ENCODE measurements at regions not wholly inside any gene's neighbourhood (a gene's known extent, or its start where the extent isn't known, plus 50 kb on each side); places are given as distances from the start of the nearest gene placed in this dataset.

DNA sequence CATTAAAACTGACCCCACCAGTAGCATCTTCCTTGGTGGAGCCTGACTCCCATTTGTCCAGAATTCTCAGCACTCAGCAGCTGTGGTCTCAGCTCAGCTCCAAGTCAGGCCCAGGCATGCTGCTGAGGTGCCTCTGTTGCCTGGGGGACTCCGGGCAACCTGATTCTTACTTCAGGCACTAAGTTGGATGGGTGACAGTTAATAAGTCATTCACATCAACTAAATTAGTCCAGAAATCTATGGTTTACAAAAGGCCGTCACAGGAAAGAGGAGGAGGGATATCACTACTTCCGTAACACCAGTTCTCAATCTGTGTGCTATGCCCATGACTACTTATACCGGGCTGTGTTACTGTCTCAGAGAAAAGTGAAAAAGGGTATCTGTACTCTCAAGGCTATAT is 310.2 kb downstream of the SATB1 start:
- Histone ChIP-seq H2BK5ac (ENCODE audit: insufficient read length, low read length) (no peak overlapping the region), H3K4me2 (ENCODE audit: insufficient read depth, insufficient read length, low read length) (no peak overlapping the region), H3K27me3 (ENCODE audit: insufficient read depth, low read length) (no peaks in the 10 kb centered on the region), H2BK12ac (ENCODE audit: insufficient read length, low read depth, low read length) (no peak overlapping the region), H2BK120ac (ENCODE audit: low read depth, low read length, poor library complexity, severe bottlenecking) (no peak overlapping the region), H3K23ac (ENCODE audit: insufficient read length, low read depth, low read length) (no peak overlapping the region), H3K9ac (ENCODE audit: extremely low read depth, insufficient read length, low read length) (no peak overlapping the region), H3K14ac (ENCODE audit: insufficient read depth, low read length) (no peak overlapping the region), H3T11ph (ENCODE audit: low read length) (no peak overlapping the region), H3K56ac (ENCODE audit: insufficient read length, low read depth, low read length) (no peak overlapping the region), H4K20me1 (ENCODE audit: control insufficient read depth, insufficient read depth, insufficient read length) (no peaks in the 10 kb centered on the region), H4K5ac (ENCODE audit: insufficient read length, low read depth, low read length) (no peak overlapping the region), H3K79me1 (ENCODE audit: insufficient read depth, low read depth, low read length, poor library complexity, severe bottlenecking) (no peaks in the 10 kb centered on the region), H3K27ac (ENCODE audit: insufficient read length, low read depth, low read length) (no peak overlapping the region), H2BK15ac (ENCODE audit: low read depth, low read length) (no peak overlapping the region), H3K9me3 (ENCODE audit: control insufficient read depth, low read depth, low read length) (no peaks in the 10 kb centered on the region), H3K23me2 (ENCODE audit: insufficient read length, low read depth, low read length, poor library complexity, severe bottlenecking) (no peaks in the 10 kb centered on the region), H4K8ac (replicated peaks; ENCODE audit: insufficient read length, low read depth, low read length) (no peak overlapping the region), H3K4ac (ENCODE audit: low read depth, low read length) (no peak overlapping the region), H2BK20ac (ENCODE audit: low read depth, low read length, poor library complexity, severe bottlenecking) (no peak overlapping the region), H3K4me1 (ENCODE audit: insufficient read depth, low read length) (no peaks in the 10 kb centered on the region), H4K91ac (ENCODE audit: insufficient read length, low read depth, low read length) (no peak overlapping the region), H2AK5ac (ENCODE audit: insufficient read length, low read length) (no peak overlapping the region), H3K79me2 (ENCODE audit: insufficient read depth, low read length) (no peaks in the 10 kb centered on the region), H3K18ac (ENCODE audit: insufficient read length, low read depth, low read length) (no peak overlapping the region), H2AFZ (ENCODE audit: low read length) (no peak overlapping the region)
- no peak for DNase-seq
- peaks cover 6 to 11% of the 10 kb centered on the region in 2 experiments for H3K4me1 Mint-ChIP-seq
- no peak overlapping the region for H3K27ac Mint-ChIP-seq
- H3K9me3 Mint-ChIP-seq: no peaks in the 10 kb centered on the region
- H3K27me3 Mint-ChIP-seq (ENCODE audit: low read depth): no peaks in the 10 kb centered on the region
- no peaks in the 10 kb centered on the region for H3K36me3 Mint-ChIP-seq (ENCODE audit: insufficient read depth in 1 of 3, low read depth in 3 of 3)
- no CpG with 5 or more reads among the region's 4 CpGs for WGBS (ENCODE audit: extremely low coverage, insufficient read length, low lambda C conversion rate)
- H3K4me3 Mint-ChIP-seq: no peak overlapping the region
- TF ChIP-seq, protein P1, sequence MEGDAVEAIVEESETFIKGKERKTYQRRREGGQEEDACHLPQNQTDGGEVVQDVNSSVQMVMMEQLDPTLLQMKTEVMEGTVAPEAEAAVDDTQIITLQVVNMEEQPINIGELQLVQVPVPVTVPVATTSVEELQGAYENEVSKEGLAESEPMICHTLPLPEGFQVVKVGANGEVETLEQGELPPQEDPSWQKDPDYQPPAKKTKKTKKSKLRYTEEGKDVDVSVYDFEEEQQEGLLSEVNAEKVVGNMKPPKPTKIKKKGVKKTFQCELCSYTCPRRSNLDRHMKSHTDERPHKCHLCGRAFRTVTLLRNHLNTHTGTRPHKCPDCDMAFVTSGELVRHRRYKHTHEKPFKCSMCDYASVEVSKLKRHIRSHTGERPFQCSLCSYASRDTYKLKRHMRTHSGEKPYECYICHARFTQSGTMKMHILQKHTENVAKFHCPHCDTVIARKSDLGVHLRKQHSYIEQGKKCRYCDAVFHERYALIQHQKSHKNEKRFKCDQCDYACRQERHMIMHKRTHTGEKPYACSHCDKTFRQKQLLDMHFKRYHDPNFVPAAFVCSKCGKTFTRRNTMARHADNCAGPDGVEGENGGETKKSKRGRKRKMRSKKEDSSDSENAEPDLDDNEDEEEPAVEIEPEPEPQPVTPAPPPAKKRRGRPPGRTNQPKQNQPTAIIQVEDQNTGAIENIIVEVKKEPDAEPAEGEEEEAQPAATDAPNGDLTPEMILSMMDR (conservative IDR thresholded peaks at IDR 0.05): no peak
